ENCODE measurements at regions not wholly inside any gene's neighbourhood (a gene's known extent, or its start where the extent isn't known, plus 50 kb on each side); places are given as distances from the start of the nearest gene placed in this dataset.

DNA sequence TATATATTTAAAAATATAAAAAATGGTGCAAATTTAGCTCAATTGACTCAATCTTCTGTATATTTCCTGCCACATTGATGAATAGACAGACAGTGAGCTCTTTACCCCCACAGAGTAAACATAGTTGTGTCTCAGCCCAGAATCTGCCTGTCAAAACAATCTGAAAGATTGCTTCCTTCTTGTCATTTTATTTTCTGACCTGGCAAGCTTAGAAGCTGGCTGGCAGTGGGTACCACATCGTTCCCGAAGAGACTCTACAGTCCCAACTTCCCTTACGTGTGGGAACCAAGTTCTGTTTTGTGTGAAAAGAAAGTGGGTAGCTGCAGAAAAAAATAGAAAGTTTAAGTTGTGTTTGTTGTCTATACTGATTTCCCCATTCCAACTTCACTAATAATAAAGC is 629.3 kb upstream of the NEGR1 start:
- DNase-seq: no peak

DNA sequence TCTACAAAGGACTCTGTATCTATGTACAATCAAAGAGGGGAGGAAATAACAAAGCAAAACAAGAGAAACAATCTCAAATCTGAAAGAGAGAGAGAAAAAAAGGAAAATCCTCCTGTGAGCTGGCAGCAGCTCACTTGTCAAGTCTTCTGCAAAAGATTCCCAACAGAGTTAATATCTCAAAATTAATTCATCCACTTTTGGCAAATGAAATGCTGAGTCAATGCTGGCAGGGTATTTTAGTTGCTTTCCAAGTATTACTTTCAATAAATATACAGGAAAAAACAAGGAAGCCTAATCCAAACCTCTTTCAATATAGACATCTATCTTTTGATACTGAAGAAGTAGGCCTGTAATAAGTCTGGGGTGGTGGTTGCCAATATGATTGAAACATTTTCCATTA is 613.9 kb upstream of the NEGR1 start:
- DNase-seq: no peak

DNA sequence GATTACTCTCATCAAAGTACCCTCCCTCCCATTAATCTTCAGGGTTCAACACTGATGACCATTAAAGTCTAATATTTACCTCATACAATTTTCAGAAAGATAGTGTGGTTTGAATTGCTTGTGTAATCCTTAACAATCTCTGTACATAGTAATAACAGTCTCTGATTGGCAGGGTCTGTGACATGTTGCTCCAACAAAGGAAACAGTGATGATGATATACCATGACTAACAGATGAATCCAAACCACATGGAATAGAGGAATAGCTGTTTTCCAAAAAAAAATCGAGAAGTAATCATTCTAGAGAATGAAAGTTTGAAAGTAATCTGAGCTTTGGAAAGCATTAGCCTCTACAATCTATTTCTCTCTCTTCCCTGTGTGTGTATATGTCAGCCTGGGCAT is 610.1 kb upstream of the NEGR1 start:
- no peak for DNase-seq

DNA sequence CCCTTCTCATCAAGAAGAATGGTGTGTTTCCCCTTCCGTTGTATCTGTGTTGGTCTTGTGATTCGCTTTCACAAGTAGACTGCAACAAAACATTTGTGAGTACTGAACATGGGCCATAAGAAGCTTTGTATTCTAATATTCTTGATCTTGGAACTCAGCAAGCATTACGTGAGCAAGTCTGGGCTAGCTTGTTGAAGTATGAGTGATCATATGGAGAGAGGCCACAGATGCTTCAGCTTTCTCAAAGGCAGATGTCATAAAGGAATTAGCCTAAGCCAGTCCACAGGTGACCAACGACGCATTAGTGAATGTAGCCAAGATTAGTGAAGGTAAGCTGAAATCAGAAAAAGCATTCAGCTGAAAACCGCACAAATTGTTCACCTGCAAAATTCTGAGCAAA is 609.6 kb upstream of the NEGR1 start:
- DNase-seq: no peak

DNA sequence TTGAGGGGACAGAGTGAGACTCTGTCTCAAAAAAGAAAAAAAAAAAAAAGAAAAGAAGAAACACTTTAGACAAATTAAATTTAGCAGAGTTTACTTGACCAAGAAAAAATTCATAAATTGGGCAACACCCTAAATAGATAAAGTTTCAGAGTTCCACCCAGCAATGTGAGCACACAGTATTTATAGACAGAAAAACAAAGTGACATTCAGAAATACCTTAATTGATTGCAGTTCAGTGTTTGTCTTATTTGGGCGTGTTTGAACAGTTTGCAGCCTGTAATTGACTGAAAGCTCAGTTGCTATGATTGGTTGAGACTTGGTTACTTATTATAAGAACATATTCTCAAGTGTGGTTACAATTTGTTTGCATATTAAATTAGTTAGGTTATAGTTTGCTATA is 603.5 kb upstream of the NEGR1 start:
- DNase-seq: no peak

DNA sequence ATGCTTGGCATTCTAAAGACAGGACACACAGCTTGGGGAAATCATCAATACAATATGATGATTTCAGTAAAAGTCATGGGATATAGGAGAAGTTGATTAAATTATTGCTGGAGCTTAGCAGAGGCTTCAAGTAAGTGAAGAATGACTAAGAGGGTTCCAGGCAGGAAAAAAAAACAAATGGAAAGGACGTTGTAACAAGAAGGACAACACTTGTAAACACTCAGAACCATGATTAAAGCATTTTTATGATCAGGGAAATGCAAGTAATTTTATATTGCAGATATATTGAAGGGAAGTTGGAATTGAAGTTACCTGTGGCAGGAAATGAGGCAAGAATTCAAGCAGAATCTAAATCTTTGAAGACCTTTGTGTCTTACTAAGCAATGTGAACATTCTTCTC is 602.7 kb upstream of the NEGR1 start:
- no peak for DNase-seq

DNA sequence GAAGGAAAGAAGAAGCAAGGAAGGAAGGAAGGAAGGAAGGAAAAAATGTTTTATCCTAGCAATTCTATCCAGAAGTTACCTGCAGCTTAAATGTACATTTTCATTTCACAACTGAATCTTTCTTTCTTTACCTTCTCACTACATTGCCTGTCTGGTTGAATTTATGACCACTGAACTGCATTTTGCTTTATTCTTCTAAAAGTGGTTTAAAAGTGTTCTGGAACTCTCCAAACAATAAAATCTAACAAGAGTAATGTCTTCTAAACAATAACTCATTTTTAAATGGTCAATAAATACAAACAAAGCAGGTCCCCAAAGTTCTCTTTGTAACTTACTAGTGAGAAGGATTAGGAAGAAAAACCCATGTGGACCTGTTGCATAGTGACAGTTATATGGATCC is 587.5 kb upstream of the NEGR1 start:
- no peak for DNase-seq

DNA sequence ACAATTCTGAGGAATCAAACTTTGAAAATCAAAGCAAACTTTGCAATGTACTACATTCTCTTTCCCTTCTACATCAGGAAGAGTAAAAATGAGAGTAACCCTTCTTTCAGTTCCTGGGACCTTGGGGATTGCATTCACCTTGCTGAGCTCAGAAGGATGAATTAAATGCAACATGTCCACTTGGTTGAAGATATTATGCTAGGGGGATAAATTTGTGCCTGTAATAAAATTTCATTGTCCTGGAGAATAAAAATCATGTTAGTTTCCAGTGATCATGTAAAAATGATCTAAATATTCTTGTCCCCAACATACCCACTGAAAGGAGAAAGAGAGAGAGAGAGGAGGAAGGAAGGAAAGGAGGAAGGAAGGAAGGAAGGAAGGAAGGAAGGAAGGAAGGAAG is 587.1 kb upstream of the NEGR1 start:
- no peak for DNase-seq

DNA sequence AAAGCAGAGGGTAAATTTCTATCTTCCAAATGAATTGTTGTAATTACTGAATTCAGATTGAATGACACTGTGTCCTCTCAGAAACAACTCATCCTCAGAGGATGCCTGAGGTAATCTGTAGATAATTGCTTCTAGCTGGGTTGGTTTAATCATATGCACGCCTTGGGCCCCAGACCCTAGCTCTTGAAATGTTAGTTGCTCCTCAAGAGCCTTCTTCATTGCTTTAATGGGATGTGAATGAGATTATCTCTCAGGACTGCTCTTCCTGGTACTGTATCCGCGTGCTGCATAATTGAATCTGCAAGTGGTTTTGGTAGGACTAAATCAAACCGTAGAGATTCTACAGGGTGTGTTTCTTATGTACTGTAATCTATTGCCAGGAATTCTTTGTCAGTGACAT is 569.3 kb upstream of the NEGR1 start:
- no peak for DNase-seq

DNA sequence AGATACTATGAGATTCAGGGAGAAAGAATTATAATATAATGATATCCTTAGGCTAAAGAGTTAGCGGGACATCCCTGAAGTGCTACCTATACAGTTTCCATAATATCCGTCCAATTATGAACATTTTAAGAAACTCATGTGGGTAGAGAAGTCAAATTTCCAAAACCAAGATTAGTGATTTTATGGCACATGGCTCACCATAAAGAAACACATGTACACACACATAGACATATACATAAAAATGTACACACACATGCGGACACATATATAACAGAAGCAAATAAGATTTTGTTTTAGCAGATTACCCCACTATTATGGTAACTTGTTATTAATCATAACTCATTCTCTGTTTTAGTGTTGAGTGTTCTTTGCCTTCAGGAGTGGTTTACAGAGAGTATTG is 566.7 kb upstream of the NEGR1 start:
- no peak for DNase-seq

DNA sequence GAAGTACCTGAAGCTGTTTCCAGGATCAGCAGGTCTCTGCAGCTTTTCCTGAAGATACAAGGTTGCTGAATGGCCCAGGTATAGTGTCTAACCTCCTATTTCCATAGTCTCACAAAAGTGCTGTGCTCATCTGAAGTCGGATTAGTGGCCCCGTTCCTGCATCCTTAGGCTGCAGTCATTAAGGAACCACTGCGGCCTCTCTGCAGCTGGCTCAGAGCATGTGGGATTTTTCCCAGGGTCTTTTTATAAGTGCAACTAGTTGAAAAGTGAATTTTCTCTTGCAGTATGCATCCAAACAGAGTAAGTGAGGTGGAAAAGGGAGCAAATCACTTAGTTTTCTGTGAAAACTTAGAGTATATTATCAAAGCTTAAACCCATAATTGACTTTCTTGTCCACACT is 565.3 kb upstream of the NEGR1 start:
- no peak for DNase-seq

DNA sequence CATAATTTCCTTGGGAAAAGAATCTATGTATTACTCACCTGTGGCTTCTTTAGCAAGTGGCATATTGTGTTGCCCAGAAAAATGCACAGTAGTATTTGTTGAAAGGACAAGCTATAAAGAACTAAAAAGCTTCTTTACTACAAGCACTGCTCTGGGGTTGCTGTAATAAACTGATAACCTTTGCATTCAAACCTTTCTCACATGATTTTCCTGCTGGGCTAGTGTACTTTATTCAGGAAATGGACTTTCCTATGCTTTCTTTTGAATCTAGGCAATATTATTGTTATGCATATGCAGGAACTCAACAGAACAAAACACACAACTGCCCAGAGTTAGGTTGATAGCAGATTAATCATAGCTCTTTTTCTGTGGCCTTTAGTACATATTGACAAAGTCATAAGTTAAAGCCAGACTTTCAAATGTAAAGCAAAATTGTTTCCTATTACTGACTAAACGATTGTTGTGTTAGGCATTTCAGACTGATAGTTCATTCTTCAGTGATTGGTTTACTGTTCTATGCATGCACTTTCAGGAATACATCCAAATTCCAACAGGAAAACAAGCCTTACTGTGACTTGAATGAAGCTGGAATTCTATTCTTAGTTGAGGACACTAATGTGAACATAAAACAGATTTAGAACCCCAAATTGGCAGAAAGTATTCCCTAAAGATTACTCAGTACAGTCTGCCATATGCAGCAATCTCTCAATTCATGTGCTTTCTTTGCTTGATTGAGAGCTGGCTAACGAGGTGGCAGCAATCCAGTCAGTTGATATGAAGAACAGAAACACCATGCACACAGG is 564.3 kb upstream of the NEGR1 start:
- no peak for DNase-seq

DNA sequence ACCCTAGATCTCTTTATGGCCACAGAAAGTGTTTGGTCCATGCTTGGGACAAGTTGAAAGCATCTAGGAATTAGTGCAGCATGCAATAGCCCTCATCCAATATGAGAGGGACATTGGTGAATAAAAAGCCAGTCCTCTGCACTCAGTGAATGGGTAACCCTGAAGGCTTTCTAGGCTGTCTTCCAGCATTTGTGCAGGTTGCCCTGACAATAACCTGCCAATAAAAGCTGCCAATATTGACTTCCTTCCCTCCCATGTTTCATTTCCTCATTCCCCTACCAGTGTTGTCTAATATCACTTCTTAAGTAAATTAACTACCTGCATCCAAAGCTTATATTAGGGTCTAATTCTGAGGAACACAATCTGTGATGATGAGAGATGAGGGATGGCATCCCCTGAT is 563.6 kb upstream of the NEGR1 start:
- no peak for DNase-seq

DNA sequence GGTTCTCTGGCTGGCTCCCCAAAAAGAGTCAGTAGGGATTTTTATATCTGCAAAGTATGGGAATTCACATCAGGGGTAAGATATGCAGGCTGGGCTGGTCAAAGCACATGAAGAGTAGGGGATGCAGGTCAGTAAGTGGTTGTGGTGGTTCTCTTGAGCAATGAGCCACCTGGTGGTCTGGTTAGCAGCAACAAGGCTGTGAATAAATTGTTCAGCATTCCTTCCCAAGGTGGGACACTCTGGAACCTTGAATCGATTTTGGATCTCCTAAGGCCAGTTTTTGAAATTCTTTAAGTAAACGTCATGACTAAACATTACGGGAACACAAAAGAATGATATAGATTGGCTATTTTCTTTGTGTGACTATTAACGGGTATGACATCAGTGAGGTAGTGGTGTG is 563.0 kb upstream of the NEGR1 start:
- peak; percentile 7 to 33 for DNase-seq

DNA sequence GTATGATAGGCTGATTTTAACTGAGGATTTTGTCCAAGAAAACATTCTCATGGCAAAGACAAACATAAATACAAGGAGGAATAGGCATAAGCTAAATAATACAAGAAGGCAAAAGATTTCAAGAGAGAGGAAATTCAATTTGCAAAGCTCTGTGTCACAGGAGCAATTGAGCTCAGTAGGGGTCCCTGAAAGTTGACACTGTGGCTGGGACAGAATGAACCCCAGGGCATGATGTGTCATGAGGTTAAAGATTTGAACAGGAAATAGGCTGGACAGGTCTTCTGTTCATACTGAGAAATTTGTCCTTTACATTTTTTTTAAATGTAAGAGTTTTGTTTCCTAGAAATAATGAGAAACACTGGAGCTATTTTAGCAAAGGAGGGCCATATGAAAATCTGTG is 555.4 kb upstream of the NEGR1 start:
- no peak for DNase-seq

DNA sequence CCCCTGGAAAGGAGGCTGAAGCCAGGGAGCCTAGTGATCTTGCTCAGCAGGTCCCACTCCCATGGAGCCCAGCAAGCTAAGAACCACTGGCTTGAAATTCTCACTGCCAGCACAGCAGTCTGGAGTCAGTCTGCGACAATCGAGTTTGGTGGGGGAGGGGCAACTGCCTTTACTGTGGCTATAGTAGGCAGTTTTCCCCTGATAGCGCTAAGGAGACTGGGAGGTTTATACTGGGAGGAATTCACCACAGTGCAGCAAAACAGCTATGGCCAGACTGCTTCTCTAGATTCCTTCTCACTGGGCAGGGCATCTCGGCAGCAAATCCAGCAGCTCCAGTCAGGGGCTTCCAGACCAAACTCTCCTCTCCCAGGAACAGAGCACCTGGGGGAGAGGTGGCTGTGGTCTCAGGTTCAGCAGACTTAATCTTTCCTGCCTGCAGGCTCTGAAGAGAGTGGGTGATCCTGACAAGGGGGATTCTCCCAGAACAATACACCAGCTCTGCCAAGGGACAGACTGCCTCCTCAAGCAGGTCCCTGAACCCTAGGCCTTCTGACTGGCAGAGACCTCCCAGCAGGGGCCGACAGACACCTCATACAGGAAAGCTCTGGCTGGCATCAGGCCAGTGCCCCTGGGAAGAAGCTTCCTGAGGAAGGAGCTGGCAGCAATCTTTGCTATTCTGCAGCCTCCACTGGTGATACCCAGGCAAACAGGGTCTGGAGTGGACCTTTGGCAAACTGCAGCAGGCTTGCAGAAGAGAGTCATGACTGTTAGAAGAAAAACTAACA is 548.5 kb upstream of the NEGR1 start:
- no peak for DNase-seq

DNA sequence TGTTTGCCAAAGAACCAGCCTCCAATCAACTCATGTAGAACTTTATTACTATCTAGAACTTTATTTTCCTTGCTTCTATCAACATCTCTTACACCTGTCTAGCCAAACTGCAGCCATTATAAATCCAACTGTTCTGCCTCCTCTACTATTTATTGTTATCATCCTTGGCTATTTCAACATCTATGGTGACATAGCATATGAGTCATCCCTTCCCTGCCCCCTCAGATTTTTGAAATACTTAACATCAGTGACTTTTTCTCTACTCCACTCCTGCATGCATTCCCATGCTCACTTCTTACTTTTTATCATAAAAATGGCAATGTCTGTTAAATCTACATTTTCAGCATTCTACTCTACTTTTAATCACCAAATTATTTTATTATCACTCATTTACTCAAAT is 544.9 kb upstream of the NEGR1 start:
- no peak for DNase-seq

DNA sequence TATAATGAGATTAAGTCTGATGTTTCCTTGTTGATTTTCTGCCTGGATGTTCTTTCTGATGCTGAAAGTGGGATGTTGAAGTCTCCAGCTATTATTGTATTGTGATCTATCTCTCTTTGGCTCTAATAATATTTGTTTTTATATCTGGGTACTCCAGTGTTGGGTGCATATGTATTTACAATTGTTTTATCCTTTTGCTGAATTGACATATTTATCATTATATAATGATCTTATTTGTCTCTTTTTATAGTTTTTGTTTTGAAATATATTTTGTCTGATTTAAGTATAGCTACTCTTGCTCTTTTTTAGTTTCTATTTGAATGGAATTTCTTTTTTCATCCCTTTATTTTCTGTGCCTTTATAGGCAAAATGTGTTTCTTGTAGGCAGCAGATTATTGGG is 522.2 kb upstream of the NEGR1 start:
- DNase-seq: no peak

DNA sequence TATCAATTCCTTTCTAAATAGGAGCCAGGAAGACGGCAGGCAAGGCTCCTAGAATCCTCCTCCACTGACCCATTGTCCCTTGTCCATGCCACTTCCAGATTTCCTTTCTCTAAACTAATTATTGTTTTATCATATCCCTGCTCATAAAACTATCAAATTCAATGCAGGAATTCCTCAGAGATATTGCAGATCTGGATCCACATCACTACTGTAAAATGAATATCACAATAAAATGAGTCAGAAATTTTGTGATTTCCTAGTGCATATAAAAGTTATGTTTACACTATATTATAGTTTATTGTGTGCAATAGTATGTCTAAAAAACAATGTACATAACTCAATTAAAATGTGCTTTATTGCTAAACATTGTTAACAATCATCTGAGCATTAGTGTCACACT is 498.7 kb upstream of the NEGR1 start:
- DNase-seq: no peak

DNA sequence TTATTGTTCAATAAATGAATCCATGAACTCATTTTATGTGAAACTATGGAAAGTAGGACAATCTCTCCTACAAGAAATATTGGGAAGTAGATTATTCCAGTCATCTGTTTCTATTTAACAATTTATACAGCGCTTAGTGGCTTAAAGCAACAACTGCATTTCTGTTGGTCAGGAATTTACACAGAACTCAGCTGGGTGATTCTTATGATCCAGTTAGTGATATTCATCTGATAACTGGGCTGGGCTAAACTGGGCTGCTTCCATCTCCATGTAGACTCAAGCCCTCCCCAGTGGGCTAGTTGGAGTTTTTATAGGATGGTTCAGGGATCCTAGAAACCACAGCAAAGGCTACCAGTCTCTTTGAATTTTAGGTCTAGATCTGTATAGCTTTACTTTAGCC is 497.9 kb upstream of the NEGR1 start:
- DNase-seq: no peak

DNA sequence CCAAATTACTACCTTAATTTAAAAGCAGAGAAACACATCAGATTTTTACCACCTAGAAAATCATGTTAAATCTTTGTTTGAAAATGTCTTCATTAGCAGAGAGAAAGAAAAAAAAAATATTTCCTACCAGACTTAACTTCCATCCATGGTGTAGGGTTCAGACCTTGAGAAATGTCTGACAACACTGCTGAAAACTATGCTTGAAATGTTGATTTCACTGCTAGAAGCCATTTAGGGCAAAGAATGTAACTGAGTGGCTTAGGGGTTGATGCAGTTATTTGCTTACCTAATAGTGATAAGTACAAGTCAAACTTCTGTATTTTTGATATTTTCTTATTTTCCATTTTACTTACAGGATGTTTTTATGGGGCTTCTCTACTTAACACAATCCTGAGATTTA is 495.6 kb upstream of the NEGR1 start:
- no peak for DNase-seq

DNA sequence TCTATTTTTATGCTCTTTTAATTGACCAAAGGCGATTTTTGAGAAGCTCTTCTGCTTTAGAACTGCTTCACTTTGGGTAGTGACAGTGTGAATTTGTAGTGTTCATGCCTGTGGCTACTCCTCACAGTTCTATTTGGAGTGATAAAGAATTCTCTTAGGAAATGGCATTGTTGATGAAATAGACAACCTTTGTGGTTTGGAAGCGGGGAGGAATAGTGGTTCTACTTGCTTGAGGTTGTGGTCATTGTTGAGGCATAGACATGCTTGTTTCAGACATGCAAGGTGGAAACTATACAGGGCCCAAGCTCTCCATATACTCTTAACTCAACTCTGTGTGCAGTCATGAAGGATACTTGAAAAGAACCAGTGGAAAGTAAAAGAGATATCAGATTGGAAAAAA is 481.1 kb upstream of the NEGR1 start:
- DNase-seq: no peak

DNA sequence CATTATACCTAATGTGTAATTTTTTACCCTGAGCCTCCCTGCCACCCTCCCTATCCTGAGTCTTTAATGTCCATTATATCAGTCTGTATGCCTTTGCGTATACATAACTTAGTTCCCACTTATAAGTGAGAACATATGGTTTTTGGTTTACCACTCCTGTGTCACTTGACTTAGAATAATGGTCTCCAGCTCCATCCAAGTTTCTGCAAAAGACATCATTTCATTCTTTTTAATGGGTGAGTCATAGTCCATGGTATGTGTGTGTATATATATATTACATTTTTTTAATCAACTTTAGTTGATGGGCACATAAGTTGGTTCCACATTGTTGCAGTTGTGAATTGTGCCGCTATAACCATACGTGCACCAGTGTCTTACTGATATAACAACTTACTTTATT is 477.1 kb upstream of the NEGR1 start:
- no peak for DNase-seq

DNA sequence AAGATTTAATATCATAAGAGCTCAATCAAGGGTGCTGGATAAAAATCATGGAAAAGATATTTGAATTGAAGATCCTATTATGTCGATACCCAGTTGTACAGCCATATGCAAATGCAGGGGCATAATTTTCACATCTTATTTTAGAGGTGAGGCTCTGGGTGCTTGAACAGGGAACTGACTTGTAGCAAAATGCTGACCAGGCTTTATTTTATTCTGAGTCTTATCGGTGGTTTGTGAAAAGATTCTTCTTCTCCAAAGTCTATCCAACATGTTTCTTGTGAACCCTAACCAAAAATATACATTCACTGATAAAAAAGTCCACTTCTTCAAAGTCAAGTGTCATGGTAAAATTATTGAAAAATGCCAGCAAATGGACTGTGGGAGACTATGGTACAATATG is 475.5 kb upstream of the NEGR1 start:
- no peak for DNase-seq

DNA sequence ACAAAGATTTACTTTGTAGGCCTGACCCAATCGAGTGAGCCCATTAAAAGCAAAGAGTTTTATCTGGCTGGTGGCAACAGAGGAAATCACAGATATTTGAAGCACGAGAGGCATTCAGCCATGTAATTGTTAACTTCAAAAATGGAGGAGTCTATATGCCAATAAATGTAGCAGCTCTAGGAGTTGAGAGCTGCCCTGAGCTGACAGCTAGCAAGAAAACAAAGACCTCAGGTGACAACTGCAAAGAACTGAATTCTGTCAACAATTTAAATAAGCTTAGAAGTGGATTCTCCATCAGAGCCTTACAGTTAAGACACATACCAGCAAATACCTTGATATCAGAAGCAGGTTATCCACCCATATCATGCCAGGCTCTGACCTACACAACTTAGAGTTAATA is 463.1 kb upstream of the NEGR1 start:
- no peak for DNase-seq
